NCI-H1436 (cell line): ENCODE measurements at regions not wholly inside any gene's neighbourhood (a gene's known extent, or its start where the extent isn't known, plus 50 kb on each side); places are given as distances from the start of the nearest gene placed in this dataset.

ENCODE experiments used
- DNase-seq: peaks from one replicate; lab custom pipeline; 2025; lab: John Stamatoyannopoulos, UW

DNA sequence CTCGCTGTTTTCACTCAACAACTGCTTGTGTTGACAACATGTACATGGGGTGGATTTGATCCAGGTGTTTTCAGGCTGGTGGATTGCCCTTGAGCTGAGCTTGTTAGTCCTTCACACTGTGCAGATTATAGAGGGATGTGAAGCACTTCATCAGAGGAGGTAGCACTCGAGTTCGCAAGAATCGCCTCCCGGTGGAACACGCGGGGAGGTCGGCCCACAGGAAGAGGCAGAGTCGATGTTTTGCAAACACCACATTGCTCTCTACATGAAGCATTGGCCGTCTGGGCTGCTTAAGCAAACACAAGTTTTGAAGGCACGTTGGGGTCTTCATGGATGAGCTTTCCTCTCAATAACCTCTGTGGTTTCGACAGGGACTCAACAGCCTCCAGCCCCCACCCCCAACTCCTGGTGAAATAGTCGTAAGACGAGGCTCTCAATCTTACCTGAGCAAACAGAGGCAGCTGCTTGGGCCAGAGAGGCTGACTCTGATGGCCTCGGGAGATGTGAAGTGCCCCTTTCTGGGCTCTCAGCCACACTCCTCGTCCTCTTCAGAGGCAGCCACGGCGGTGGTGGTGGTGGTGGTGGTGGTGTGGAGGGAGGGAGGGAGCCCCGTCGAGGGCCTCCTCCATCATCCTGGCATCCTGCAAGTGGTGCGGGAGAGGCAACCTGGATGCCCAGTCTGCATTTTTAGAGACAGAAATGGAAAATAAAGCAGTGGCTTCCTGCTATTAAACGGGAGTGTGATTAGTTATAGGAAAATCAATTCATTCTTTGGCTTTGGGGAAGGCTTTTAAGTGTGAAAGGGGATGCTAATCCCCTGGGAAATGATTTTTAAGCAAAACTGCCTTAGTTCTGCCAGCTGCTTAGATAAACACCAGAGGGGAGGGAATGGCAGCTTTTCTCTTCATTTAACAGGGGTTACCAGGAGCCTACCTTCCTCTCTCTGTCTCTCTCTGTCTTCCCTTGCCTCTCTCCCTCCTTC is 552.5 kb upstream of the EEF2KMT start:
- DNase-seq, result no peak

- DNase-seq, result no peak
Measured at GRCh38 chr16:5647051-5647450, 549.5 kb upstream of the EEF2KMT start.

GRCh38 chr16:5643855-5644531 is 546.4 kb upstream of the EEF2KMT start:
- DNase-seq, result no peak

DNA sequence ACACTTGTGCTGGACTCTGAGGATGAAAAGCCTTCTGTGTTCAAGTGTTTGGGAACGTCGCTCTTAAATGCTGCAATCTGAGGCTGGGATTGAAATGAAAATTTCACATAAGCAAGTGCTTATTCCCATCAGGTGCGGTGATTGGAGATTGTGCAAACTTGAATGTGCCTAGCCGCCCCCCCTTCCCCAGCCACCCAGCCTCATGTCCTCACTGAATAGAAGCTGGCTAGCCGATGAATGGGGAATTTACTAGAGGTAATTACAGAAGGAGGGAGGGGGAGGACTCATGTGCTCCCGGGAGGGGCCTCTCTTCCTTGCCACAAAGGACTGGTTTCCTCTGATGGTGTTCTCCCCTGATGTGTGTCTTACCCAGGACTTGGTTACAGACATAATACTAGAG is 544.8 kb upstream of the EEF2KMT start:
- DNase-seq, result no peak

DNA sequence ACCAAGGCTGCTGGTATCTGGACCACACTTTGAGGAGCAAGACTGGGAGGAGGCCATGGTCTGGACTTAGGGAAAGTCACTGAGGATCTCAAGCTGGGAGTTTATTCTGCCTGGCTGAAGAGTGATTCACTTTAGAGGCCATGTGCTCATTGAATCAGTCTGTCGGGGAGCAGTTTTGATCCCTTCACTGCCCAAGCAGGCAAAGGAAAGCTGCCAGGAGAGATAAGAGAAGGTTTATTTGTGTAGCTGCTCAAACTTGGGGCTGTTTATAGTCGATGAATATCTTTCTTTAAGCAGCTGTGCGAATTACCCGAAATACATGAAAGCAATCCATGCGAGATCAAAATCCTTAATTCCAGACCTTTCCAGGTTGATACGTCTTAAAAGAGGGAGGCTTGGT is 544.4 kb upstream of the EEF2KMT start:
- DNase-seq, result no peak

DNA sequence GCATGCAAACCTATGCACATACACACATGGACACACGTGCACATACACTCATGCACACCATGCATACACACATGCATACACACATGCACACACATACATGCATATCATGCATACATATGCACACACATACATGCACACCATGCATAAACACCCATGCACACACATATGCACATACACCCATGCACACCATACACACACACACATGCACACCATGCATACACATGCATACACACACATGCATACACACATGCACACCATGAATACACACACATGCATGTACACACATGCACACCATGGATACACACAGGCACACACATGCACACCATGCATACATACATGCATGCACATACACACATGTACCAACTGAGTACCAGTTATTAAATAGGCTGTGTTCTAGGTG is 543.3 kb upstream of the EEF2KMT start:
- DNase-seq, result no peak

DNA sequence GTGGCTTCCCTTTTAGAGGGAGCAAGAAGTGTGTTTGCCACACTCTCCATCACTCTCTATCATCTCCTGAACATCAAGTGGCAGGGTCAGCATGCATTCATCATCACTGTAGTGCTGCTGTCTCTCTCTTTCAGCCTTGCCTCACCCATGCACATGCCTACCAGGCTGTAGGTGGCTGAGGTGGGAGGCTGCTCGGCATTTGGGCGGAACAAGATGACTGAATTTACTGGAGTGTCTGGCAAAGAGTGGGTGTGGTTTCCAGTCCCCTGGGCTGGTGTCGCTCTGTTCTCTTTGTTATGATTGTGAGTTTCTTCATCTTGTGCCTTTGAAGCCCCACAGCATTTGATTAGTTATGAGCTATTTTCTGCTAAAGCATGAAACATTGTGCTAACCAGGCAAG is 541.9 kb upstream of the EEF2KMT start:
- no peak for DNase-seq

DNA sequence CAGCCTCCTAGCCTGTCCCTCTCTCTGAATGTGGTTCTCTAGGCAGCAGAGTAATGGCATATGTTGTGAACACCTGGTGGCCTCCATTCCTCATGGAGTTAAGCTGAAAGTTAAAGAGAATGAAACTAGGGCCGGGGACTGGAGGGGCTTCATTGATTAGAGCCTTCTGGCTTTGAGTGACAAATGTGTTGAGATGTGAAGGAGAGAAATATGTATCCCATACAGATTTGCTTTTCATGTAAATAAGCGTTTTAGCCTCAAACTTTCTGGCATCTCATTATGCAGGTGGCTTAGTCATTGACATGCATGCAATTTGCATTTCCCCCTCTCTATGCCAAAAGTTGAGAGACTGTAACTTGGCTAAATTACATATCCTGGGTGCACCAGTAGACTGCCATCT is 537.7 kb upstream of the EEF2KMT start:
- DNase-seq, result no peak

- no peak for DNase-seq
Measured at GRCh38 chr16:5634666-5635180, 537.1 kb upstream of the EEF2KMT start.

GRCh38 chr16:5633845-5634440 is 536.3 kb upstream of the EEF2KMT start:
- peak; percentile 24 for DNase-seq

DNA sequence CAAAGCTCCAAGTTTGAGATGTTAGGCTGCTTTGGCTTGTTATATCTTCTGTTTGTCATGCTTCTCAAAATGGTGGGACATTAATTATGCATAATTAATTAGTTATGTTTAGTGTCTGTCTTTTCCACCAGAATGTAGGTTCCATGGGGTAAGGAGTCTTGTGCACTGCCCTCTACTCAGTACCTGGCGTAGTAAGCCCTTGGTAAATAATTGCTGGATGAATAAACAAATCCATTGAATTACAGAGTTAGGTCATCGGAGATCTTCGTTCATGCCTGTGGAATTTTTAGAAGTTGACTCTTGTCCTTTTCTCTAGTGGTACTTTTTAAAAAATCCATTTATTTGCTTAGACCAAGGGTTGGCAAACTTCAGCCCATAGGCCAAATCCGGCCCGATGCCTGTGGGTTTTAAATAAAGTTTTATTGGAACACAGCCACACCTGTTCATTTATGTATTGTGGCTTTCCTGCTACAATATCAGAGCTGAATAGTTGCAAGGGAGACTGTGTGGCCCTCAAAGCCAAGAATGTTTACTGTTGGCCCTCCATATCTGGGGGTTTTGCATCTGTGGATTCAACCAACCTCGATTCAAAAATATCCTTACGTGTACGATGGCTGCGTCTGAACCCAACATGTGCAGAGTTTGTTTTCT is 524.8 kb upstream of the EEF2KMT start:
- DNase-seq, result no peak

- no peak for DNase-seq
Measured at GRCh38 chr16:5621826-5622225, 524.2 kb upstream of the EEF2KMT start.

DNA sequence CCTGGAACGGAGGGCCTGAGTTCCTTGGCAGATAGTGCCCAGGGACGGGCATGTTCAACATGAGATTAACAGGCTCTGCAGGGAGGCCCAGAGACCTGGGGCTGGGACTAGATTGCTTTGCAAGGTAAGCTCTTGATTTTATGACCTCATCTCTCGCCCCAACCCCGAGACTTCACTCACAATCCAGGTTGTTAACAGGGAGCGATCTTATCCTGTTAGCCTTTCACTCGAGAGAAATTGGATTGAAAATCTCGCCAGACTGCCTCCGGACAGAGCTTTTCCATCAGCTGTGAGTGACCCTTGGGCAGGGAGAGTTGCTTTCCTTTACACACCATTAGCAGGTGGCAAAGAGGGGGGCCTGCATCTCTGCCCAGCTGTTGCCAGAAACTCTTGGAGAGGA is 521.7 kb upstream of the EEF2KMT start:
- no peak for DNase-seq

GRCh38 chr16:5616841-5617240 is 519.2 kb upstream of the EEF2KMT start:
- DNase-seq, result no peak

DNA sequence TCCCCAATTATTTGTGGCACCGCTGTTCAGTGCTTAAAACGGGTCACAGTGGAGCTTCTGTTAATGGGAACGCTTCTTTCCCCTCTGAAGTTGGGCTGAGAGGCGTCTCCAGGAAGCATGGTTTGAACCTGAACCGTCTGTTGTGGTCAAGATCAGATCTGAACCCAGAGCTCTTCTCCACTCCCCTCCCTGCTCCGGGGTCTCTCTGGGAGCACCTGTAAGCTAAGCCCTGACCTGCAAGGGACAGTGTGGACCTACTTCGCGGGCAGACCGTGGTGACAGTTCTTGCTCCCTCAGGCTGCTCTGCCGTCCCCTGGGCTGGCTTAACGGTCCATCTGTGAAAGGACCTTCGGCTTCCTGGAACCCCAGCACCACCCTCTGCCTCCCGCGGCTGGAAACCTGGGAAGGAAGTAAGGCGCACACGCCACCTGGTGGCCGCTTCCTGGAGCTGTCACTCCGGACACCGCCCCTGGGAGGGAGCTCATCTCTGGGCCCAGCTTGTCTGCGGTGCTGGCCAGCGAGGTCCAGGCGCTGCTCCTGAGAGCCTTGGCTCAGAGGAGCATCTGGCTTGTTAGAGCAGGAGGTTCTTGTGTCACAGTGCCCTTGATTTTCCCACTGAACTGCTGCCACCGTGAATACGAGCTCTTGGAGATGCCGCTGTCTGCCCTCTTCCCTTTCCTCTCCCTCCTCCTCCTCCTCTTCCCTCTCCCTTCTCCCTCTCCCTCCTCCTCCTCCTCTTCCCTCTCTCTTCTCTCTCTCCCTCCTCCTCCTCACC is 518.5 kb upstream of the EEF2KMT start:
- DNase-seq, result peak; percentile 26

DNA sequence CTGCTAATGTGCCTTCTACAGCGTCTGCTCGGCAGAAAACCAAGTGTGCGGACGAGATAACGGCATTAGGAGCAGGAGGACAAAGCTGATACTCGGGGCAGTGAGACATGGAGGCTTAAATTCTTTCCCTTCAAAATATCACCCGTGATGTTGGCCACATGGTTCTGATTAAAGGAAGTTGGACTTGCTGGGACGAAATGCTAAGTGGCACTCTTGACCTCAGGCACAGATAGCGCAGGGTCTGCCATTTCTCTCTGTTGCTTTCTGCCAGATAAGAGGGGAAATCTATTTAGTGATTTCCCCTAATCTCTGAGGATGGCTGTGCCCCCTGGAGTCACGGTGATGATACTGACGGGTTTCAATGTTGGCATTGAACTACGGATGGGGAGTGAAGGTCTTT is 509.6 kb upstream of the EEF2KMT start:
- DNase-seq, result no peak

DNA sequence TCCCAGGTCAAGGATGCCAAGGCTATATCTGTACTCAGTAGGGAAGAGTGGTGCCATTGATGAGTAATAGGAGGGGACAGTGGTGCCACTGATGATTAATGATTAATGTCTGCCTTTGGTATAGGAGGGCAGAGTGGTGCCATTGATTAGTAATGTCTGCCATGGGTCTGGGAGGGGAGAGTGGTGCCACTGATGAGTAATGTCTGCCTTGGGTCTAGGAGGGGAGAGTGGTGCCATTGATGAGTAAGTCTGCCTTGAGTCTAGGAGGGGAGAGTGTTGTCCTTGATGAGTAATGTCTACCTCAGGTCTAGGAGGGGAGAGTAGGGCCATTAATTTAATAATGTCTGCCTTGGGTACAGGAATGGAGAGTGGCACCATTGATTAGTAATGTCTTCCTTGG is 507.8 kb upstream of the EEF2KMT start:
- DNase-seq, result no peak

- no peak for DNase-seq
Measured at GRCh38 chr16:5604770-5605169, 507.2 kb upstream of the EEF2KMT start.

- DNase-seq, result no peak
Measured at GRCh38 chr16:5603836-5604235, 506.2 kb upstream of the EEF2KMT start.

DNA sequence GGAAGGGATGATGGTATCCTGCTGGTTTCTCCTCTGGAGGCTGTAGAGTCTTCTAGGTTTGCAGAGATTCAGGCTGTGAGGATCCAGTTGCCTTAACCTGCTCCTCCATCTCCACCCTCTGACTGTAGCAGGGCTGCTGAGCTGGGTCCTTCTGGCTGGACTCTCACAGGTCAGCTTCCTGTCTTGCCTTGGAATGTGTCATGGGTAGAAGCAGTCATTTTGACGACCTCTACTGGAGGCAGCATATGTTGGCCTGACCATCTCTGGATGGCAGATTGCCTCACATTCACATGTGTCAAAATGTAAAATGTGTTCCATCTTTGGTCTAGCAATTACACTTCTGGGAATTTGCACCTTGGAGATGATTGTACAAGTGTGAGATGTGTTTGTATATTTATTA is 504.4 kb upstream of the EEF2KMT start:
- DNase-seq, result no peak

- DNase-seq, result no peak
Measured at GRCh38 chr16:5598793-5599192, 501.2 kb upstream of the EEF2KMT start.
